Middle frontal gyrus (tissue), 1 donor: ENCODE measurements at regions not wholly inside any gene's neighbourhood (a gene's known extent, or its start where the extent isn't known, plus 50 kb on each side); places are given as distances from the start of the nearest gene placed in this dataset.

Source experiments
- DNase-seq: peaks from one replicate; pipeline ENCODE4 v3.0.0-alpha.2; 2015; ENCODE audit warnings: low spot score; ENCODE audit errors: extremely low spot score

GRCh38 chr3:41138146-41138545 lies 61.2 kb upstream of the CTNNB1 start:
- no peak for DNase-seq

- no peak for DNase-seq
Measured at GRCh38 chr3:41138601-41139000, 60.7 kb upstream of the CTNNB1 start.

GRCh38 chr3:41140242-41140641 lies 59.1 kb upstream of the CTNNB1 start:
- no peak for DNase-seq

- DNase-seq = no peak
Measured at GRCh38 chr3:41141433-41142167, 57.7 kb upstream of the CTNNB1 start.

GRCh38 chr3:41143421-41144031 lies 55.8 kb upstream of the CTNNB1 start:
- no peak for DNase-seq

GRCh38 chr3:41144631-41145030 lies 54.7 kb upstream of the CTNNB1 start:
- no peak for DNase-seq

- DNase-seq = no peak
Measured at GRCh38 chr3:41148478-41148877, 50.8 kb upstream of the CTNNB1 start.

GRCh38 chr3:41148901-41149300 lies 50.4 kb upstream of the CTNNB1 start:
- DNase-seq = no peak
